GM19025 (cell line): ENCODE measurements at regions not wholly inside any gene's neighbourhood (a gene's known extent, or its start where the extent isn't known, plus 50 kb on each side); places are given as distances from the start of the nearest gene placed in this dataset.
"Not testable (repeated sequence)": the region's sequence is repeated elsewhere in the genome, so short reads cannot be mapped to it uniquely, and the experiment has no call there.

Experiments used
- ATAC-seq: cut with Tn5 transposase; IDR thresholded peaks from one replicate; pipeline ENCODE4 v1.9.1; 2021; ENCODE audit warnings: mild to moderate bottlenecking, low read depth, moderate library complexity; ENCODE audit not compliant: unreplicated experiment

DNA sequence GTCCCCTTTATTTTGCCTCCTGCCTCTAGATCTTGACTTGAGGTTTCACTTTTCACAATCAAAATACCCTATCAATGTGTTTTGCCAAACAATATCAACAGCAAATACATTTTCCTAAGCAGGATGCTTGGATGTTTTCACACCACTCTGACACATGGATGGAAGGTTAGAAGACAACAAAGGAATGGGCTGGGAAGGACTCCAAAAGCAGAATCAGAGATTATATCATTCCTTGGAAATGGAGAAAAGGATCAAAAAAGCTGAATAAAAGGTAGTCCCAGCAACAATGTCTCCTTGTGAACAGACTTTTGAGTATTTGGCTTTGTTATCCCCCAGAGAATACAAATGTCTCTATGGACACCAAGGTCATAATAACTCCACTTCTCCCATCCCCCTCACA lies 170.8 kb downstream of the ETAA1 start:
- no peak for ATAC-seq

DNA sequence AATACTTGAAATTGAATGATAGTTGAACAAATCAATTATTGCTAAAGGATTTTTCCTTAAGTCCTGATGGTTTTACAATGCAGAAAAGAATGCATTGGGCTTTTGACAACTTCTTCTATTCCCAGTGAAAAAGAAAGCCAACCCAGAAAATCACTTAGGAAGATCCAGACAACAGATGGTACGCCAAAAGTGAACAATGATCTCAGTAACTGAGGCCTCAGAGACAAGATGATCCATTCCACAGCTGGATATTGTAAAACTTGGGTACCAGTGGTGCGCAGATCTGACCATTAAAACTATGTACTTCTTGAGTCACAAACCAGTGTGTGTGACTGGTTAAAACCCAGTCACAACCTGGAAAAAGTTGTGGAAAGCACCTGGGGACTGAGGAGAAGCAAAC lies 173.5 kb downstream of the ETAA1 start:
- no peak for ATAC-seq

DNA sequence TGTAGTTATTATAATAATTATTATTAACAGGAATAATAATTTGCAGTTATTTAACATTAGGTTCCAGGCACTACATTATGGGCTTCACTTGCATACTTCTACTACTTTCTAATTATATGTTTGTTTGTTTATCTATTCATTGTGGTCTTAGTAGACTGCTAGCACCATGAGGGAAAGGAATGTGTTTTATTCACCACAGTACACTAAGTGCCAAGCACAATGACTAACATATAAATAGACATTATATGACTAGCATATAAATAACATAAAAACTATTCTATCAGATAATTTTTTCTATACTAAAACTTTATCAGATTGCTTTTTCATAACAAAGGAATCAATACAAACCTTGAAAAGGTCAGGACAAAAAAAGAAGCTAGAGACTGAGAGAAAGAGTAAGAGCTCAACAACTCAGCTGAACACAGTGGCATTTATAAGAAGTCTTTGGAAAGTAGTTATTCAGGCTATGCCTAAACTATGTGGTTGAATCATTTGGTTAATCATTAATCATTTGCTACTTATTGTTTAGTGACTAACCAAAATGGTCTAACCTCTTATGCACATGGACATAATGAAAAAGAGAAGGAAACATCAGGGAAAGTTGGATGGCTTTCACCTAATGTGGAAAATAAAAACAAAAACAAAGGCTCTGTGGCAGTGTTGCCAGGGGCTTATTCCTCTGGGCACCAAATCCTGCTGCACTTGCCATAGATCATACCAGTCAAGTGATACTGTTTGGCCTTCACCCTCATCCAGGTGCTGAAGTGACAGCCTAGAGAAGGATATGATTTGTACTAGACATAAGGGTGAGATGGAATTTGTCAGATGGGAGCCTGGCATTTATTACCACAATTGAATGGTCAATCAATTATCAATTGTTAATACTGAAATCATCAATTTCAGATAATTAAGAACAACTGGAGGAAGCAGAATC lies 174.9 kb downstream of the ETAA1 start:
- no peak for ATAC-seq

DNA sequence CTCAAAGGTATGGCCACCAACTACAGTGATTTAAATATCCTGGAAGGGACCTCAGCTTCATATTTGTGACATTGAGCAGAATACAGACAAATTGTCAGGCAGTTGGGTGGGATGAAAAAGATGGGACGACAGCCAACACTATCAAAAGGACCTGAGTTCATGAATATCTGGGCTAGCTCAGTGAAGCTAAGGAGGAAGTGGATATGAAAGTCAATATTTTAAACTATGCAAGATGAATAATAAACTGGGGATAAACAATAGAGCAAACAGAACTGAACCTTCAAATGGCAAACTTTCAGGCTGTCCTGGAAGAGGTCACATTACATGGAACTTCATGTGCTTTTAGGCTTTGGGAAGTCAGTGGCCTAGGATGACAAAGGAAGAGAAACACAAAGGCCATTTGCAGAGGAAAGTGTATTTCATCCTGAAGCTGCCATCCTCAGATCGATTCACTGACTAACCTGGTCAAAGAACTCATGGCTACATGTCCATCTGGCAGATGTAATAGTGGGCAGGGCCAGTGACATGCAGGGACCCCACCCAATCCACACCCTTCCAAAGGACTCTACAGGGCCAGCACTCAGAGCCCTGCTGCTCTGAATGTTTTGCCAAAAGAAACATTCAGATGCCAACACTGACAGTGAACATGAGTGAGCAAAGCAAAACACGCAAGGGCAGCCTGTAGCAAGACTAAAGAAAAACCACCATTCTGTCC lies 175.7 kb downstream of the ETAA1 start:
- ATAC-seq = no peak

DNA sequence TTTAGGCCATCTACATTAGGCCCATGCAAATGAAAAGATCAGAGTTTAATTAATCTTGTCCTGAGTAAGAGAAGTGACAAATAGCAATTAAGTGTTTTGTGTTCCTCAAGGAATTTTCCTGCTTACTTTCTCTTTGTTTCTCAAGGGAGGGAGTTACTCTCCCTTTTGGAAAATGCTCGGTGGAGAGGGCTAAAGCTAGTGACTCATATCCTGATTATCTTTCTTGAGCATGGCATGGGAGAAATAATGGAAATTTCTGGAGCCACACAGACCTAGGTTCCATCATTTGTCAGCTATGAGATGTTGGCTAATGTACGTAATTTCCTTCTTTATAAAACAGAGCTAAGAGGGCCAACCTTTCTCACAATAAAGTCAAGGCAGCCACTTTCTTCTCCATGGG lies 177.1 kb downstream of the ETAA1 start:
- no peak for ATAC-seq

DNA sequence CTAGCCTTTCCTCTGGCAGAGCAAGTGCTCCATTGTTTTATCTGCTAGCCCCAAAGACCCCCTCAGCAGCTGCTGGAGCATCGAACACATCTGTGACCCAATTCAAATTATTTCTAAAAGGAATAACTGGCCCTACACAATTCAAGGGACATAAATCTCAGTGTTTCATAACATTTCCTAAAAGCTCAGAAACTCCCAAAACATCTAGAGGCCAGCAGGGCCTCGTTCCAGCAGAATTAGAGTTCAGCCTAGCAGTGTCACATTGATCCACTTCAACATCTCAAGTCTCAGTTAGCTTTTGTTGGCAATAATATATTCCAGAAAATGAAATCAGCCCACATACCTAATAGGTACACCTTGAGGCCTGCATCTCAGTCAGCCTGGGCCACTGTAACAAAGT lies 179.1 kb downstream of the ETAA1 start:
- no peak for ATAC-seq

DNA sequence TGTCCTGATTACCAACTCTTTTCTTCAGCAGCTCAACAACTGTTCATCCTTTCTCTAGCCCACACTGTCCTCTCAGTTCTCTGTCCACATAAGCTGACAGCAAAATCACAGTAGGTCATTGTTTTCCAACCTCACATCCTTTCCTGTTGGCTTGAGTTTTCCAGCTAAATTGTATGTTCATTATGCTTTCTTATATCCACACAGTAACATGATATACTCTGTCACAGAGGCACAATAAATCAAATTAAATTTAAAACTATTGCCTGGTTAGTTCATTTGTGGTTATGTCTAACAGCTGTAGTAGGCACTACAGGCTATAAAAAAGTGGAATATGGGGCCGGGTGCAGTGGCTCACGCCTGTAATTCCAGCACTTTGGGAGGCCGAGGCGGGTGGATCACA lies 179.9 kb downstream of the ETAA1 start:
- no peak for ATAC-seq

DNA sequence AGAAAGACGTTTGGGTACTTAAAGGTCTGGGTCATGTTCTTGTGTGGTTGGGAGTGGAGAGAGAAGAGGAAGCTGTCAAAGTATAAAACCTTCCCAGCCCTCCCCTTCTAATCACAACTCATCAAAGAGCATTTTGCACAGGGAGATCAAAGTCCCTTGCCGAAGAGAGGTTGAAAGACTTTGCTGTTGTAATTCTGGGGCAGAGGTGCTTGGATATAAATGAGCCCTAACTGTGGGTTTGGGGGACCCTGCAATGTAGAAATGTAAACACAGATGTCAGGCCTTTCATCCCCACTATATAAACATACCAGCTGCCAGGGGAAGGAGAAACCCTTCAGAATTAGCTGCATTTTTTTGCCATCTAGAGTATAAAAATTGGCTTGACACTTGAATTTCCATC lies 182.1 kb downstream of the ETAA1 start:
- no peak for ATAC-seq

DNA sequence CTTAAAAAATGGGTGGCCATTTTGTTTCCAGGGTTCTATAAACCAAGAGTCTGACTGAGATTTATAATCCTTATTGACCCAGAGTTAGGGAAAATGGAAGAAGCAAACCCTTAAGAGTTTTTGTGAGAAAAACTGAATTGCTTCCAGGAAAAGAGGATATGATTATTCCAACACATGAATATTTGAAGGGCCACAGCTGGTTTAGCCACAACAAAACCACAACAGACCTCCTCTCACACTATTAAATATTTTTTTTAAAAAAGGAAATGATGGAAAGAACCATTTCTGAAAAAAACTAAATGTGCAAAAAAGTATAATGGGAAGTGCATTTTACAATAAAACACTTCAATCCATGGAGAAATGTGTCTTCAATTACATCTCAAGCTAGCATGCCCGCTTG lies 182.7 kb downstream of the ETAA1 start:
- no peak for ATAC-seq

DNA sequence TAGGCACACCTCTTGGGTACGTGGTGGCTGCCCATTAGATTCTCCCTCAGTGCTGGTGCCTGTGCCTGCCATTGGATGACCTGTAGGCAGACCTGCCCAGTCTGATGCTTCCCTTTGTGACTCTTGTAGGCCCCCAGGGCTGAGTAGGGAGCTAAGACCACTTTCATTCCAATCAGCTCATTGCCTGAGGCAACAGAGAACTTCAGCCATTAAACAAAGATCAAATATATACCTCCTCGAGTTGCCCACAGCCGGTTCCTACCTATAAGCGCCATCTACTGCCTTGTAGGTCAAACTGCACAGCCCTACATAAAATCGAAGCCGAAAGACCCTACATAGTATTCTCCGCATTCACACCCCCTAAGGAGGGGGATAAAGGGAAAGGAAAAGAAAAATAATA lies 184.6 kb downstream of the ETAA1 start:
- ATAC-seq = no peak

DNA sequence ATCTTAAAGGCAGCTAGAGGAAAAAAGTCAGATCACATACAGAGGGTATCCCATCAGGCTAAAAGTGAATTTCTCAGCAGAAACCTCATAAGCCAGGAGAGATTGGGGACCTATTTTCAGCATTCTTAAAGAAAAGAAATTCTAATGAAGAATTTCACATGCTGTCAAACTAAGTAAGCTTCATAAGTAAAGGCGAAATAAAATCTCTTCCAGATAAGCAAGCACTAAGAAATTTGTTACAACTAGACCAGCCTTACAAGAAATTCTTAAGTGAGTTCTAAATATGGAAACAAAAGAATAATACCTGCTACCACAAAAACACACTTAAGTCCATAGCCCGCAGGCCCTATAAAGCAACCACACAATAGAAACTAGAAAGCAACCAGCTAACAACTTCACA lies 186.1 kb downstream of the ETAA1 start:
- no peak for ATAC-seq

DNA sequence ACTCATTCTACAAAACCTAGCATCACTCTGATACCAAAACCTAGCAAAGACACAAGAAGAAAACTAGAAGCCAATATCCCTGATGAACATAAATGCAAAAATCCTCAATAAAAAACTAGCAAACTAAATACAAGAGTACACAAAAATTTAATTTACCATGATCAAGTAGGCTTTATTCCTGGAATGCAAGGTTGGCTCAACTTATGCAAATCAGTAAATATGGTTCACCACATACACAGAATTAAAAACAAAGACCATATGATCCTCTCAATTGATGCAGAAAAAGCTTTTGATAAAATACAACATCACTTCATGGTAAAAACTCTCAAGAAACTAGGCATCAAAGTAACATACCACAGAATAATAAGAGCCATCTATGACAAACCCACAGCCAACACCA lies 188.3 kb downstream of the ETAA1 start:
- no peak for ATAC-seq

DNA sequence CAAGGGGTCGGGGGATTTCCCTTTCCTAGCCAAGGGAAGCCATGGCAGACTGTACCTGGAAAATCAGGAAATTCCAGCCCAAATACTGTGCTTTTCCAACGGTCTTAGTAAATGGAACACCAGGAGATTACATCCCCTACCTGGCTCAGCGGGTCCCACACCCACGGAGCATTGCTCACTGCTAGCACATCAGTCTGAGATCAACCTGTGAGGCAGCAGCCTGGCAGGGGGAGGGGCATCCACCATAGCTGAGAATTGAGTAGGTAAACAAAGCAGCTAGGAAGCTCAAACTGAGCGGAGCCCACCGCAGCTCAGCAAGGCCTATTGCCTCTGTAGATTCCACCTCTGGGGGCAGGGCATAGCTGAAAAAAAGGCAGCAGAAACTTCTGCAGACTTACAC lies 192.0 kb downstream of the ETAA1 start:
- not testable (repeated sequence) for ATAC-seq

DNA sequence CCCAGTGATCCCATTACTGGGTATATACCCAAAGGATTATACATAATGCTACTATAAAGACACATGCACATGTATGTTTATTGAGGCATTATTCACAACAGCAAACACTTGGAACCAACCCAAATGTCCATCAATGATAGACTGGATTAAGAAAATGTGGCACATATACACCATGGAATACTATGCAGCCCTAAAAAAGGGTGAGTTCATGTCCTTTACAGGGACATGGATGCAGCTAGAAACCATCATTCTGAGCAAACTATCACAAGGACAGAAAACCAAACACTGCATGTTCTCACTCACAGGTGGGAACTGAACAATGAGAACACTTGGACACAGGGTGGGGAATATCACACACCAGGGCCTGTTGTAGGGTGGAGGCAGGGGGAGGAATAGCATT lies 197.4 kb downstream of the ETAA1 start:
- ATAC-seq = not testable (repeated sequence)

DNA sequence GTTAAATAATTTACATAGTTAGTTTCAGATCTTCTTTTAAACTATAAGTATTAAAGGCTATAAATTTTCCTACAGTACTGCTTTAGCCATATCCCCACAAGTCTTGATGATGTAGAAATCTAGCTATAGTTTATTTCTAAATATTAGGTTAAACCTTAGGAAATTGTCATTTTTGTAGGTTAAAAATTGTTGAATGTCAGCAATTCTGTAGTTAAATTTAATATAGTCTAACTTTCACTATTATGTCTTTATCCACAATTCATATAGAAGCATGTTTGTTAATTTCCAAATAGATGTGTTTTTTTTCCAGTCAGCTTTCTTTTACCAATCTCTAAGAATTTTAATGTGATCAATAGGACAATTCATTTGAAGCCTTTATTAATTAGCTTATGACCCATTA lies 199.7 kb downstream of the ETAA1 start:
- no peak for ATAC-seq

DNA sequence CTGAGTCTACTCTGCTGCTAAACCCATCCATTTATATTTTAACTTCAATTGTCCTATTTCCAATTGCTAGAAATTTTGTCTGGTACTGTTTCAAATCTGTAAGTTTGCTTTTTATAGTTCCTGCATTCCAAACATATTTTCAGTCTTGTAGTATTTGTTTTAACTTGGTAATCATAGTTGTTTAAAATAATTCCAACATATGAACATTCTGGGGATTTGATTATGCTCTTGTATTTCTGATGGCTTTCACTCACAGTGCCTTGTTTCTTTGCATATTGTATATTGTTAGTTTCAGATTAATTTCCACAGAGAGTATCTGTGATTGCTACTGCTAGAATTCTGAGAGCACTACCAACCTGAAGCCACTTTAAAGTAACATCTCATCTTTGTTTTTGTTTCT lies 202.4 kb downstream of the ETAA1 start:
- ATAC-seq = no peak

DNA sequence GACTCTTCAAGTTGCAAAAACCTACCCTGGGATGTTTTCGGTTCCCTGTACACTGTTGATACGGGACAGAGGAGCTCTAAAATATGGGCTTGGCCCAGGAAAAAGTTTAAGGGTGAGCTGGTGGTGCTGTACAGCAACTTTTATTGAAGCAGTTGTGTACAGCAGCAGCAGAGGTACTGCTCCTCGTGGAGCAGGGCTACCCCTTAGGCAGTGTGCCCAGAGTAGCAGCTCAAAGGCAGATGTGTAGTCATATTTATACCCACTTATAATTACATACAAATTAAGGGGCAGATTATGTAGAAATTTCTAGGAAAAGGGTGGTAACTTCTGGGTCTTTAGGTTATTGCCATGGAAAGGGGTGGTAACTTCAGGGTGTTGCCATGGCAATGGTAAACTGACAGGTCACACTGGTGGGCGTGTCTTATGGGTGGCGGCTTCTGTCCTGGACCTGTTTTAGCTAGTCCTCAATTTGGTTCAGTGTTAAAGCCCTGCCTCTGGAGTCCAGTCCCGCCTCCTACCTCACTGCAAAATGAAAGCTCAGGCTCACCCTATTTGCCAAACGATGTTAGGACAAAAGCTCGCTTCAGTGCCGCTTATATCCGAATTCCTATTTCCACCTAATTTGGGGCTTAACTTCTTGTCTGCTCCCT lies 203.2 kb downstream of the ETAA1 start:
- ATAC-seq = no peak

DNA sequence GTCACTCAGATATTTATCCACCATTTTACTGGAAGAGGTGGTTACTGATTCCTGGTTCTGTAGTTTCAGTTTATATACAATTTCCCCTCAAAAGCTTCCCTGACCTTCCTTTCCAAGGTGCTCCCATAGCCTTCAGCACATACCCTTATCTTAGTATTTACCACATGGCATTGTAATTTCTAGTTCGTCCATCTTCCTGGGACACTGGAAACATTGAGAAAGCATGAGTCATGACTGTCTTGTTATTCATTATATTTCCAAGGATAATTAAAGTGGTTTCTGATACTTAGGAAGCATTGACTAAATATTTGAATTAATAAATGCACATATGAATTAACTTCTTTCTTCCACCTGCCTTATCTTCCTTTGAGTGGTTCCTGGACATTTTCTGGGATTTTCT lies 203.8 kb downstream of the ETAA1 start:
- no peak for ATAC-seq

DNA sequence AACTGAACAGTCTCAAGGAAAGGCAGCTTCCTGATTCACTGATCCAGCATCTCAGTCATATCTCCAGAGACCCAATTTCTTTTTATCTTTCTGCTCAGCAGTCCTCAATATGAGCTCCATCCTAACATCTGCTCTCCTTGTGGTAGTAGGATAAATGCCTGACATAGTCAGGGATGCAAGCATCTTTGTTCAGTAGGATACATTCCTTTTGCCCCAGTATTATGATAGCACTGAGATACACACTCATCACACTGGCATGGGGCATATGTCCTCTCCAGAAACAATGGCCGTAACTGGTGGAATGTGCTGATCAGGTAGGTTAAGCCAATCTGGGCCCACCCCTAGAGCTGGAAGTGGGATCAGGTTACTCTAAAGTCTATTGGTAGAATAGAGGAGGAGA lies 207.2 kb downstream of the ETAA1 start:
- no peak for ATAC-seq

DNA sequence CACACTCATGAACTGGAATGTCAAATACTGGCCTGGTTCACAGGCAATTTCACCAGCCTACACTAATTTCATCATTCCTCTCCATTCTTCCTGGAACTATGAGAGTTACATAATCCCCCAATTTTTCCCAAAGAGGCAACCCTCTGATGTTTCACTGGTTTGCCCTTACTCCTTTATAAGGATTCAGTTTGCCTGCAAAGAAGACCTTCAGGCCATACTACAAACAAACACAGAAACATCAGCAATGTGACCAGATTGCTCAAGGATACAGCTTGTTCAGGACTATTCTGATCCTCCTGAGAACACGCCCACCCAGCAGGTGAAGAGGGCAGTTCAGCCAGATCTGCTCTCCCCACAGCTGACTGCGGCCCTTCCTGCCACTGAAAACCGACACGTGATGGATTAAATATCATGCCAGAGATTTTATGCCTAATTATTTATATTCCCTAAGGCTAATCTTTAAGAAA lies 215.5 kb downstream of the ETAA1 start:
- no peak for ATAC-seq

DNA sequence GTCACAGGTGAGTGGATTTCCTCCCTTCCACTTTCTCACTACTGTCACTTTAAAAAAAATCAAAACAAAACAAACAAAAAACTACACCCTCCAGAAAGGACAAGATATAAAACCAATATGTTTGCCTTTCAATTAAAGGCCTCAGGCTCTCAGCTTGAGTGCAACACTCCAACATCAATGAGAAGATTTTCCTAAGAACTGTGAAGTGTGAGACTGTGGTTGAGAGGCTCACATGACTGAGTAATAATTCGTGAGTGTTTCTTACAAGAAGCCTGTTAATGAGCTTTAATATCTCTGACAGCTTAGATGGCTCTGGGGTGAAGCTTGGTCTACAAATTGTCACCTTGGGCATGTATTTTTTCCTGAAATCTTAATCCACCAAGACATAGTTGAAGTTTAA lies 216.1 kb downstream of the ETAA1 start:
- ATAC-seq = no peak
